ACHN (cell line): ENCODE measurements at regions not wholly inside any gene's neighbourhood (a gene's known extent, or its start where the extent isn't known, plus 50 kb on each side); places are given as distances from the start of the nearest gene placed in this dataset.
"Not testable (repeated sequence)": the region's sequence is repeated elsewhere in the genome, so short reads cannot be mapped to it uniquely, and the experiment has no call there.

Source experiments
- DNase-seq: peaks from one replicate; pipeline ENCODE4 v3.0.0-alpha.2; 2015
- in situ Hi-C: cut with HindIII; loops from 2 replicates; pipeline ENCODE4 v1.10.0; 2017; ENCODE audit warnings: low sequenced_read_pairs, low pct_ligation_motif_present, low pct_unique_long_range_greater_than_20kb

DNA sequence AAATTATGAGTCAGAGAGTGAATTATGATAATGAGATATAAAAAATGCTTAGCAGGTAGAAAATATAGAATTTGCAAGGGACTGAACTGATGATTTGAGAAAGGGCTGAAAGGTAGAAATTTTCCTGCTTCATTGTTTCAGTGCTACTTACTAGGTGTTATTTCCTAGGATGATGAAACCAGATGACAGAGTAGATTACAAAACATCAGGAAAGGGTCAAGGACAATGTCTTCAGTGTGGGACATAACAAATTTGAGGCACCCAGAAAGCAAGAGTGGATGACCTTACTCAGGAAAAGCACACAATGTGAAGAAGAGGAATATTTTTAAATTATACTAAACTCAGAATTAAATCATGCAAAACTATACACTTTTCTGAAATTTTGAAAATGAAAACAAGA is 102.1 kb downstream of the SHCBP1 start:
- DNase-seq, result no peak
- in situ Hi-C loops, result no loop called here

DNA sequence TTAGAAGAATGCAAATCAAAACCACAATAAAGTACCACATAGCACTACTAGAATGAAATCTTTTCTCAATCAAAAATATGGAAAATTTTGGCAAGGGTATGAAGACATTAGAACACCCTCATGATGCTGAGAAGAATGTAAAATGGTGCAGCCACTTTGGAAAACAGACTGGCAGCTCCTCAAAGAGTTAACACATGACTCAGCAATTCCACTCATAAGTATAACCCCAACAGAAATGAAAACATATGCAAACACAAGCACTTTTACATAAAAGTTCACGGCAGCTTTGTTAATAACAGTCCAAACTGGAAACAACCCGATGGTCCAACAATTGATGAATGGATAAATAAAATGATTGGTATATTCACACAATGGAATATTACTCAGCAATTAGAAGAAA is 124.5 kb downstream of the SHCBP1 start:
- in situ Hi-C loops, result no loop called here
- no peak for DNase-seq

DNA sequence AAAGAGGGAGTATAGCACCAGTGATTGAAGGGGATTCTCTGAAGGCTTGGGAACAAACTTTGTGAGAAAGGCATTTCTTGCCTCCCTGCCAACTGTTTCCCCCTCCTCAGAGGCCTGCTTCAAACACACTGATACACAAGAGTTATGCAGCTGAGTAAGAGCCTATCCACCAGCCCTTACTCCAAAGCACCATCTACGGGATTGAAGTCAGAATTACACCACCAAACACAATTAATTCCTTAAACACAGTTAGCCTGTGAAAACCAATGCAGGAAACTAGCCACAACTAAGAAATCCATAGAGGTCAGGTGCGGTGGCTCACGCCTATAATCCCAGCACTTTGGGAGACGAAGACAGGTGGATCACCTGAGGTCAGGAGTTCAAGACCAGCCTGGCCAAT is 138.3 kb downstream of the SHCBP1 start:
- DNase-seq, result peak; percentile 52

DNA sequence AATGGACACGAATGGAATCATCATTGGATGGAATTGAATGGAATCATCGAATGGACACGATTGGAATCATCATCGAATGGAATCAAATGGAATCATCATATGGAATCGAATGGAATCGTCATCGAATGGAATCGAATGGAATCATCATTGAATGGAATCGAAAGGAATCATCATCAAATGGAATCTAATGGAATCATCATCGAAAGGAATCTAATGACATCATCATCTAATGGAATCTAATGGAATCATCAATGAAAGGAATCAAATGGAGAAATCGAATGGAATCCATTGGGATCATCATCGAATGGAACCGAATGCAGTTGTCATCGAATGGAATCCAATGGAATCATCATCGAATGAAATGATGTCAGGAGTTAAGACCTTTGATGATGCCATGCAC is 154.9 kb downstream of the SHCBP1 start:
- DNase-seq, result no peak
- in situ Hi-C loops, result no loop called here

More for the DNA sequence above, 138.3 kb downstream of the SHCBP1 start:
- in situ Hi-C loops, result no loop called here

DNA sequence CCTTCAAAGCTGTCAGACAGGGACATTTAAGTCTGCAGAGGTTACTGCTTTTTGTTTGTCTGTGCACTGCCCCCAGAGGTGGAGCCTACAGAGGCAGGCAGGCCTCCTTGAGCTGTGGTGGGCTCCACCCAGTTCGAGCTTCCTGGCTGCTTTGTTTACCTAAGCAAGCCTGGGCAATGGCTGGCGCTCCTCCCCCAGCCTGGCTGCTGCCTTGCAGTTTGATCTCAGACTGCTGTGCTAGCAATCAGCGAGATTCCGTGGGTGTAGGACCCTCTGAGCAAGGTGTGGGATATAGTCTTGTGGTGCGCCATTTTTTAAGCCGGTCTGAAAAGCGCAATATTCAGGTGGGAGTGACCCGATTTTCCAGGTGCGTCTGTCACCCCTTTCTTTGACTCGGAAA is 166.4 kb downstream of the SHCBP1 start:
- in situ Hi-C loops, DNase-seq: not testable (repeated sequence)

DNA sequence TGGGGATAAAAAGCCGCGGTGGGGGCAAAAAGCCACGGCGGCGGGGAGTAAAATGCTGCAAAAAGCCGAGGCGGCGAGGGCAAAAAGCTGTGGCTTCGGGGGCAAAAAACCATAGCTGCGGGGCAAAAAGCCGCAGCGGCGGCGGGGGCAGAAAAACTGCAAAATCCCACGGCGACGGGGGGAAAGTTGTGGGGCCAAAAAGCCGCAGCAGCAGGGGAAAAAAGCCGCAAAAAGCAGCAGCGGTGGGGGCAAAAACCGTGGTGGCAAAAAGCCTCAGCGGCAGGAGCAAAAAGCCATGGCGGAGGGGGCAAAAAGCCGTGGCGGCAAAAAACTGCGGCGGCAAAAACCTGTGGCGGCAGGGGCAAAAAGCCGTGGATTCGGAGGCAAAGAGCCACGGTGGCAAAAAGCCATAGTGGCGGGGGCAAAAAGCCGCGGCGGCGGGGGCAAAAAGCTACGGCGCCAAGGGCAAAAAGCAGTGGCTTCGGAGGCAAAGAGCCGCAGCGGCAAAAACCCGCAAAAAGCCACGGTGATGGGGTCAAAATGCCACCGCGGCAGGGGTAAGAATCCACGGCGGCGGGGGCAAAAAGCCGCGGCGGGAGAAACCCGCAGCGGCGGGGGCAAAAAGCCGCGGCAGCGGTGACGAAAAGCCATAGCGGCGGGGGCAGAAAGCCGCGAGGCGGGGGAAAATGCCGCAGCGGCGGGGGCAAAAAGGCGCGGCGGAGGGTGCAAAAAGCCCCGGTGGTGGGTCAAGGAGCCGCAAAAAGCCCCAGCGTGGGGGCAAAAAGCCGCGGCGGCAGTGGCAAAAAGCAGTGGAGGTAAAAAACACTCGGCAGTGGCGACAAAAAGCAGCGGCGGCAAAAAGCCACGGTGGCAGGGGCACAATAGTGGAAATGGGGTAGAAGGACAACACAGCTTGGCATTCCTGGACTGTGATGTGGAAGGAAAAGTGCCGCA is 192.8 kb downstream of the SHCBP1 start:
- in situ Hi-C loops, result no loop called here
- no peak for DNase-seq

DNA sequence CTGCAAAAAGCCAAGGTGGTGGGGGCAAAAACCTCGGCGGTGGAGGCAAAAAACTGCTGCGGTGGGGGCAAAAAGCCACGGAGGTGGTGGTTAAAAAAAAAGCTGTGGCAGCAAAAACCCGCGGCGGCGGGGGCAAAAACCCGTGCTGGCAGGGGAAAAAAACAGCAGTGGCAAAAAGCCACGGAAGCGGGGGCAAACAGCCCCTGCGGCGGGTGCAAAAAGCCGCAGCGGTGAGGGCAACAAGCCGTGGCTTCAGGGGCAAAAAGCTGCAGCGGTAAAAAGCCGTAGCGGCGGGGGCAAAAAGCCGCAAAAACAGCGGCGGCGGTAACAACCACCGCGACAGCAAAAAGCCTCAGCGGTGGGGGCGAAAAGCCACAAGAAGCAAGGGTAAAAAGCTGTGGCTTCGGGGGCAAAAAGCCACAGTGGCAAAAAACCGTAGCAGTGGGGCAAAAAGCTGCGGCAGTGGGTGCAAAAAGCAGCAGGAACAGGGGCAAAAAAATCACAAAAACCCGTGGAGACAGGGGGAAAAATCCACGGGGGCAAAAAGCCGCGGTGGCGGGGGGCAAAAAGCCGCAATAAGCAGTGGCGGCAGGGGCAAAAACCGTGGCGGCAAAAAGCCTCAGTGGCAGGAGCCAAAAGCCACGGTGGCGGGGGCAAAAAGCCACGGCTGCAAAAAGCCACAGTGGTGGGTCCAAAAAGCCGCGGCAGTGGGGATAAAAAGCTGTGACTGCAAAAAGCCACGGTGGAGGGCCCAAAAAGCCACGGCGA is 193.7 kb downstream of the SHCBP1 start:
- no peak for DNase-seq
- in situ Hi-C loops, result no loop called here

DNA sequence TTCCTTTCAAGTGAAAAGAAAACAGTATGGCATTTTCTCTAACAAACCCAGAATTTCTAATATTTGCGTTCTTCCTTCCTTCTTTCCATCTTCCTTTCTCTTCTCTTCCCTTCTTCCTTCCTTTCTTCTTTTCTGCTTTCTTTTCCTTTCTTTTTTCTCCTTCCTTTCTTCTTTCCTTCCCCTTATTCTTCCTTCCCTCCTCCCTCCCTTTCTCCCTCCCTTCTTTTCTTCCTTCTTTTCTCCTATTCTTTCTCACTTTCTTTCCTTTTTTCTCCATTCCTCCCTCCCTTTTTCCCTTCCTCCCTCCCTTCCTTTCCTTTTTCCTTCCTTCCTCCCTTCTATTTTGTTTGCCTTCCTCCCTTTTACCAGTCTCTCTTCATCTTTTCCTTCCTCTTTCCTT is 194.8 kb downstream of the SHCBP1 start:
- in situ Hi-C loops, result no loop called here
- no peak for DNase-seq

DNA sequence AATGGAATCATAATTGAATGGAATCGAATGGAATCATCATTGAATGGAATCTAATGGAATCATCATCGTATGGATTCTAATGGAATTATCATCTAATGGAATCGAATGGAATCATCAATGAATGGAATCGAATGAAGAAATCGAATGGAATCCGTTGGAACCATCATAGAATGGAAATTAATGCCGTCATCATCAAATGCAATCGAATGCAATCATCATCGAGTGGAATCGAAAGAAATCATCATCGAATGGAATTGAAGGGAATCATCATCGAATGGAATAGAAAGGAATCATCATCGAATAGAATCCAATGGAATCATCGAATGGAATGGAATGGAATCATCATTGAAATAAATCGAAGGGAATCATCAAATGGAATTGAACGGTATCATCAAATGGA is 217.2 kb downstream of the SHCBP1 start:
- in situ Hi-C loops, result no loop called here

DNA sequence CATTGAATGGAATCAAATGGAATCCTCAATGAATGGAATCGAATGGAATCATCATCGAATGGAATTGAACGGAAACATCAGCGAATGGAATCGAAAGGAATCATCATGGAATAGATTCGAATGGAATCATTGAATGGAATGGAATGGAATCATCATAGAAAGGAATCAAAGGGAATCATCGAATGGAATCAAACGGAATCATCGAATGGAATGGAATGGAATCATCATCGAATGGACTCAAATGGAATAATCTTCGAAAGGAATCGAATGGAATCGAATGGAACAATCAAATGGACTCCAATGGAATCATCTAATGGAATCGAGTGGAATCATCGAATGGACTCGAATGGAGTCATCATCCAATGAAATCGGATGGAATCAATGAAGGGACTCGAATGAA is 222.6 kb downstream of the SHCBP1 start:
- DNase-seq, in situ Hi-C loops: not testable (repeated sequence)

More for the DNA sequence above, 217.2 kb downstream of the SHCBP1 start:
- DNase-seq, result no peak

DNA sequence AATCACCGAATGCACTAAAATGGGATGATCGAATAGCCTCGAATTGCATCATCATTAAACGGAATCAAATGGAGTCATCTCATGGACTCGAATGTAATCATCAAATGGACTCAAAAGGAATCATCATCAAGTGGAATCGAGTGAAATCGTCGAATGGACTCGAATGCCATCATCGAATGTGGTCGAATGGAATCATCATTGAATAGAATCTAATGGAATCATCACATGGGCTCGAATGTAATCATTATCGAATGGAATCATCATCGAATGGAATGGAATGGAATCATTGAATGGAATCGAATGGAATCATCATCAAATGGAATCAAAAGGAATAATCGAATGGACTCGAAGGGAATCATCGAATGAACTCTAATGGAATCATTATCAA is 224.3 kb downstream of the SHCBP1 start:
- DNase-seq, in situ Hi-C loops: not testable (repeated sequence)

DNA sequence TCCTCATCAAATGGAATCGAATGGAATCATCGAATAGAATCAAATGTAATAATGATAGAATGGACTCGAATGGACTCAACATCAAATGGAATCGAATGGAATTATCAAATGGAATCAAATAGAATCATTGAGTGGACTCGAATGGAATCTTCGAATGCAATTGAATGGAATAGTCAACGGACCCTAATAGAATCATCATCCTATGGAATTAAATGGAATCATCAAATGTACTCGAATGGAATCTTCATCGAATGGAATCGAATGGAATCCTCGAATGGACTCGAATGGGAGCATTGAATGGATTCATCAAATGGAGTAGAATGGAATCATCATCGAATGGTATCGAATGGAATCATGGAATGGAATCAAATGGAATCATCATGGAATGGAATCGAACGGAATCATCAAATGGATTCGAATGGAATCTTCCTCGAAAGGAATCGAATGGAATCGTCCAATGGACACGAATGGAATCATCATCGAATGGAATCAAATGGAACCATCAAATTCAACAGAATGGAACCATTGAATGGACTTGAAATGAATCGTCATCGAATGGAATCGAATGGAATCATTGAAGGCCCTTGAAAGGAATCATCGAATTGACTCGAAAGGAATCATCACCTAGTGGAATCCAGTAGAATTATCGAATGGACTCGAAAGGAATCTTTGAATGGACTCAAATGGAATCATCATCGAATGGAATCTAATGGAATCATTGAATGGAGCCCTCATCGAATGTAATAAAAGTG is 224.9 kb downstream of the SHCBP1 start:
- in situ Hi-C loops, result not testable (repeated sequence)
- peak; percentile 37 for DNase-seq

DNA sequence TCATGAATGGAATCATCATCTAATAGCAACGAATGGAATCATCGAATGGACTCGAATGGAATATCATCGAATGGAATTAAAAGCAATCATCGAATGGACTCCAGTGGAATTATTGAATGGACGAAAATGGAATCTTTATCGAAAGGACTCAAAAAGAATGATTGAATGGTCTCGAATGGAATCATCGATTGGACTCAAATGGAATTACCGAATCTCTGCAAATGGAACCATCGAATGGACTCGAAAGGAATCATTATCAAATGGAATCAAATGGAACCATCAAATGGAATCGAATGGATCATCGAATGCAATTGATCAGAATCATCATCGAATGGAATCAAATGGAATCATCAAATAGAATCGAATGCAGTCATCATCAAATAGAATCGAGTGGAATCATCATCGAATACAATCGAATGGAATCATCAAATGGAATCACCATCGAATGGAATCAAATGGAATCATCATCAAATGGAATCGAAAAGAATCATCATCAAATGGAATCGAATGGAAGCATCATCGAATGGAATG is 225.7 kb downstream of the SHCBP1 start:
- in situ Hi-C loops, result not testable (repeated sequence)
- DNase-seq, result peak; percentile 51

DNA sequence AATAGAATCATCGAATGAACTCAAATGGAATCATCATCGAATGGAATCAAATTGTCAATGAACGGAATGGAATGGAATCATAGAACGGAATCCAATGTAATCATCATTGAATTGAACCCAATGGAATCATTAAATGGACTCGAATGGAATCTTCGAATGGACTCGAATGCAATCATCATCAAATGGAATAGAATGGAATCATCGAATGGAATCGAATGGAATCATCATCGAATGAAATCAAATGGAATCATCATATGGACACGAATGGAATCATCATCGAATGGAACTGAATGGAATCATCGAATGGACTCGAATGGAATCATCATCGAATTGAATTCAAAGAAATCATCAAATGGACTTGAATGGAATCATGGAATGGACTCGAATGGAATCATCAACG is 226.2 kb downstream of the SHCBP1 start:
- DNase-seq, result peak; percentile 17
- in situ Hi-C loops, result not testable (repeated sequence)

DNA sequence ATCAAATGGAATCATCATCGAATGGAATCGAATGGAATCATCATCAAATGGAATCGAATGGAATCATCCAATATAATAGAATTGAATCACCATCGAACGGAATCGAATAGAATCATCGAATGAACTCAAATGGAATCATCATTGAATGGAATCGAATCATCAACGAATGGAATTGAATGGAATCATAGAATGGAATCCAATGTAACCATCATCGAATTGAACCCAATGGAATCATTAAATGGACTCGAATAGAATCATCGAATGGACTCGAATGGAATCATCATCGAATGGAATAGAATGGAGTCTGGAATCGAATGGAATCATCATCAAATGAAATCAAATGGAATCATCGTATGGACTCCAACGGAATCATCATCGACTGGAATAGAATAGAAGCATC is 227.0 kb downstream of the SHCBP1 start:
- in situ Hi-C loops, result not testable (repeated sequence)
- DNase-seq, result peak; percentile 28

DNA sequence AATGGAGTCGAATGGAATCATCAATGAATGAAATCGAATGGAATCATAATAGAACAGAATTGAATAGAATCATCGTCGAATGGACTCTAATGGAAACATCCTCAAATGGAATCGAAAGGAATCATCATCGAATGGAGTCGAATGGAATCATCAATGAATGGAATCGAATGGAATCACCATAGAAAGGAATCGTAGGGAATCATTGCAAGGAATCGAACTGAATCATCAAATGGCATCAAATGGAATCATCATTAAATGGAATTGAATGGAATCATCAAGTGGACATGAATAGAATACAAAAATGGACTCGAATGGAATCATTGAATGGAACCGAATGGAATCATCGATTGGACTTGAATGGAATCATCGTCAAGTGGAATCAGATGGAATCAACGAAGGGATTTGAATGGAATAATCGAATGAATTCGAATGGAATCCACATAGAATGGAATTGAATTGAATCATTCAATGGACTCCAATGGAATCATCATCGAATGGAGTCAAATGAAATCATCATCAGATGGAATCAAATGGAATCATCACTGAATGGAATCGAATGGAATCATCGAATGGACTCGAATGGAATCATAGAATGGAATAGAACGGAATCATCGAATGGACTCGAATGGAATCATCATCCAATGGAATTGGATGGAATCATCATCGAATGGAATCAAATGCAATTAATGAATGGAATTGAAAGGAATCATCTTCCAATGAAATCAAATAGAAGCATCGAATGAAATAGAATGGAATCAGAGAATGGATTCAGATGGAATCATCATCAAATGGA is 228.1 kb downstream of the SHCBP1 start:
- DNase-seq, result peak; percentile 70
- in situ Hi-C loops, result not testable (repeated sequence)

DNA sequence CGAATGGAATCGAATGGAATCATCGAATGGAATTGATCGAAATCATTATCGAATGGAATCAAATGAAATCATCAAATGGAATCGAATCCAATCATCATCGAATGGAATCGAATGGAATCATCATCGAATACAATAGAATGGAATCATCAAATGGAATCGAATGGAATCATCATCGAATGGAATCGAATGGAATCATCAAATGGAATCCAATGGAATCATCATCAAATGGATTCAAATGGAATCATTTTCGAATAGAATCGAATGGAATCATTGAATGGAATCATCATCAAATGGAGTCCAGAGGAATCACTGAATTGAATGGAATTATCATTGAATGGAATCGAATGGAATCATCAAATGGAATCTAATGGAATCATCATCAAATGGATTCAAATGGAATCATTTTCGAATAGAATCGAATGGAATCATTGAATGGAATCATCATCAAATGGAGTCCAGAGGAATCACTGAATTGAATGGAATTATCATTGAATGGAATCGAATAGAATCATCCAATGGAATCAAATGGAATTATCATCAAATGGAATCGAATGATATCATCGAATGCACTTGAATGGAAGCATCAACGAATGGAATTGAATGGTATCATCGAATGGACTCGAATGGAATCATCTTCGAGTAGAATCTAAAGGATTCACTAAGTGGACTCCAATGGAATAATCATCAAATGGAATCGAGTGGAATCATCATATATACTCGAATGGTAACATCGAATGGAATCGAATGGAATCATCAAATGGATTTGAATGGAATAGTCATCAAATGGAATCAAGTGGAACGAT is 230.3 kb downstream of the SHCBP1 start:
- in situ Hi-C loops, result not testable (repeated sequence)
- peak; percentile 59 for DNase-seq
